Caki2 (cell line): ENCODE measurements at regions not wholly inside any gene's neighbourhood (a gene's known extent, or its start where the extent isn't known, plus 50 kb on each side); places are given as distances from the start of the nearest gene placed in this dataset.

Experiments used
- DNase-seq: peaks from one replicate; pipeline ENCODE4 v3.0.0-alpha.2; 2015; ENCODE audit warnings: low read depth
- in situ Hi-C: cut with HindIII; loops from 2 replicates; pipeline ENCODE4 v1.10.0; 2016; ENCODE audit warnings: low sequenced_read_pairs, low pct_unique_long_range_greater_than_20kb, mixed read lengths

GRCh38 chr9:113687680-113688371 lies 188.3 kb upstream of the ZNF618 start:
- in situ Hi-C loops = no loop called here
- no peak for DNase-seq

DNA sequence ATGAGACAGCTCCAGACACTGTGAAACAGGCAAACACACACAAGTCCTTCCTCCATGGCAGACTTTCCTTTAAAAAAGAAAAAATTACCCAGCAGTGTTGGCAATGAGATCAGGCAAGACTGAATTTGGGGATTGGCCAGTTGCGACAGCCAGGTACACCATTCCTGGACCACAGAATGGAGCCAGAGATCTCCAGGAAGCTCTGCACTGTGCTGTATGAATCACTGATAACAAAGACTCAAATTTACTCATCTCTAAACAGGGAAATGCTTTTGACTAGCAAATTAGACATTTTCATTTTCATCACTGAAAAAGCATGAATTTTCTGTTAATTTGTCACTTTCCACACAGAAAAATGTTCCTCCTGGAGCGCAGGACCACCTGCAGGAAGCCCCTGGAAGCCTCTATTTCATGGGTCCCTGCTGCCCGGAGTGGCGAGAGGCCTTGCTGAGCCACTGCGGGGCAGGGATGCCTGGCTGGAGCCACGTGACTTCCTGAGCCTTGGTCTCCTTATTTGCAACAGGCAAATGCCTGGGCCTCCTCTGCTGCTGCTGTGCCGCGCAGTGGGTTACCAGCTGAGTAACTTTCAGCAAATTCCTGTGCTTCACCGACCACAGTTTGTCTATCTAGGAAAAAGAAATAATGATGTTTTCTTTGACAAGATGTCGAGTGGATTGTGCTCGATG lies 185.9 kb upstream of the ZNF618 start:
- no peak for DNase-seq
- in situ Hi-C loops = no loop called here

GRCh38 chr9:113692256-113692655 lies 183.9 kb upstream of the ZNF618 start:
- in situ Hi-C loops = no loop called here
- DNase-seq = no peak

GRCh38 chr9:113694912-113695311 lies 181.2 kb upstream of the ZNF618 start:
- DNase-seq = no peak

GRCh38 chr9:113695440-113695851 lies 180.7 kb upstream of the ZNF618 start:
- in situ Hi-C loops = no loop called here
- no peak for DNase-seq

More at GRCh38 chr9:113694912-113695311, 181.2 kb upstream of the ZNF618 start:
- in situ Hi-C loops = no loop called here

DNA sequence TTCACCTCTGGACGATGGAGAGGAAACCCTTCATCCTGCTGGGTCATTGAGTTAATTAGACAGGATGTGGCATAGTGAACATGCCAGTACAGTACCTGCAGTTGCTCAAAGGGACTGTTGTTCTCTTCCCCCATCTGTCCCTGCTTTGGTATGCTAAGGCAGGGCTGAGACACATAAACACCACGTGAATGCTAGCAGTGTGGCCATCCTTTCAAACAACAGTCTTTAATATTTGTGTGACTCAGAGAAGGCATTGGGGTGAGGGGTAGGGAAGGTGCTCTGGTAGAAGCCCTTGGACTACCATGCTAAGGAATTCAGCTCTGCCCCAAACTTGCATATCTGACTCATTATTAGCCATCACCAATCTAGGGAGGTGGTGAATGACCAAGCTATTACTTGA lies 180.2 kb upstream of the ZNF618 start:
- in situ Hi-C loops = no loop called here
- DNase-seq = no peak

- in situ Hi-C loops = no loop called here
- no peak for DNase-seq
Observed at GRCh38 chr9:113701774-113702755, 174.0 kb upstream of the ZNF618 start.

DNA sequence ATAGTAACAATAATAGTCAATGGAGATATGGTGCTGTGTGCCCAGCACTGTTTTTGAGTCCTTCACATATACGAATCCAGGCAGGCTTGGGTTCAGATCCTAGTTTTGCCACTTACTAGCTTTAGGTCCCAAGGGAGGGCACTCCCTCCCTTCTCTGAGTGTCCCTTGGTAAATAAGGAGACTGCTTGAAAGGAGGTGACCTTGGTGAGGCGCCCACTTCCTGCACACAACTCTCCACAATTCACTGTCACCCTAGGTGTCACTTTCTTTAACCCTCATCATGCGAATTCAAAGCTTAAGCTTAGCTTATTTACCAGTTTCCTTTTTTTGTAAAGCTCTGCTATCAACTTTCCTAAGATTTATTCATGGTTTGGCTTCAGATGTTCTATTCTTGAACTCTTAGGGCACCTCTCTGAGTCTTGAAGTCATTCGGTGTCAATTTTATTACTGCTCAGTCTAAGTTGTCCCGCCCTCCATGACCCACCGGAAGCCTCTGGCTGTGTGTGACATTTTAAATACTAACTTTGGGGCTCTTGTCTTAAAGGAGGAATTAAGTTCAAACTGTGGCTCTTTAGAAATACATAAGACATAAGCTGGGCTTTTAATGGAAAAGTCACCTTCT lies 170.7 kb upstream of the ZNF618 start:
- no peak for DNase-seq
- in situ Hi-C loops = no loop called here

- no peak for DNase-seq
- in situ Hi-C loops = no loop called here
Observed at GRCh38 chr9:113705928-113706519, 170.1 kb upstream of the ZNF618 start.

- in situ Hi-C loops = no loop called here
- DNase-seq = no peak
Observed at GRCh38 chr9:113707953-113708695, 168.0 kb upstream of the ZNF618 start.

DNA sequence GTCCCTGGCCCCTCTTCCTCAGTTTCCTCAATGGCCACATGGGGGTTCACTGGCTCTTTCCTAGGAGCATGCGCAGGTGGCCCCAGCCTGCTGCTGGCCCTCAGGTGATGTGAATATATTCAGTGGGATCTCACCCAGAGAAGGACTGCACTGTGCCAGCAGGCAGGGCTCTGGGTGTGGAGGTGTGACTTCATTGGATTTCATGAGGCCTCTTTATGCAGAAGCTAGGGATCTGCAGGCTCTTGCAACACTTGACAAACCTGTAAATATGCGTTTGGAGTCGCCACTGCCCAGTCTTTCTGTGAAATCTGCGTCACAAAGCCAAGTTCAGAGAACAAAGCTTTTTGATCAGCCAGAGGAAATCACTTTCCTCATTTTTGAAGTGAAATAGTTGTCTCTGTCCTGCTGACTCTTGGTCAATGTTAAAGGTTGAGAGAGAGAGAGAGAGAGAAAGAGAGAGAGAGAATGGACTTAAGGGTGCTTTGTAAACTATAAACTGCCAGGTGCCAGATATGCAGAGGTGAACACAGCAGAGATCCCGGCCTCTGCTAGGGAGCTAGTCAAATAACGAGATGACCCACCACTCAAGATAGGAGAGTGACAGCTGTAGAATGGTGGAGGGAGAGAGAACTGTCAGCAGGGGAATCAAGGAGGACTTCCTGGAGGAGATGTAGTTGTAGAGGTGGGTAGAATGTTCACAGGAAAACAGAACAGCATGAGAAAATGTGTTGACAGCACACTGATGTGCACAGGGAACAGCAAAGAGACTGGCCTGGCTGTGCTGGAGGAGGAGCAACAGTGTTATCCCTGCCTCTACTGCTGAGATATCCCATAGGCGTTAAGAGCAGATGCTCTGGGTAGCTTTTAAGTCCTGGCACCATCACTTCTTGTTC lies 167.0 kb upstream of the ZNF618 start:
- in situ Hi-C loops = no loop called here
- no peak for DNase-seq

GRCh38 chr9:113709721-113710120 lies 166.4 kb upstream of the ZNF618 start:
- DNase-seq = no peak
- in situ Hi-C loops = no loop called here

GRCh38 chr9:113711251-113711650 lies 164.9 kb upstream of the ZNF618 start:
- no peak for DNase-seq
- in situ Hi-C loops = no loop called here

DNA sequence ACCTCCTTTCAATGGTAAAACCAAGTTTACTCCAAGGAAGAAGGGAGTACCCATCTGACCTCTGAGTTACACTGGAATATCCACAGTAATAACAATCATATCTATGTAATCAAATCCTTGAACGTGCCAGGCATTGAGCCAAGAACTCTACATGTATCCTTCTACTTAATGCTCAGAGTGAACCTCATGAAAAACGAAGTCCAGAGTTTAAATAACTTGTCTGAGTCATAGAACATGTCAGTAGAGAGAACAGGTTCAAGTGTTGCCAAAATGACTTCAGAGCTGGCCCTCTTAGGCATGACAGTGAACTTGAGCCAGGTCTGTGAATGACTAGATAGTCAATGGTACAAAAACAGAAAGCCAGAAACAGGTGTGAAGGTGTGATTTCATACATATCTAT lies 164.1 kb upstream of the ZNF618 start:
- no peak for DNase-seq
- in situ Hi-C loops = no loop called here

DNA sequence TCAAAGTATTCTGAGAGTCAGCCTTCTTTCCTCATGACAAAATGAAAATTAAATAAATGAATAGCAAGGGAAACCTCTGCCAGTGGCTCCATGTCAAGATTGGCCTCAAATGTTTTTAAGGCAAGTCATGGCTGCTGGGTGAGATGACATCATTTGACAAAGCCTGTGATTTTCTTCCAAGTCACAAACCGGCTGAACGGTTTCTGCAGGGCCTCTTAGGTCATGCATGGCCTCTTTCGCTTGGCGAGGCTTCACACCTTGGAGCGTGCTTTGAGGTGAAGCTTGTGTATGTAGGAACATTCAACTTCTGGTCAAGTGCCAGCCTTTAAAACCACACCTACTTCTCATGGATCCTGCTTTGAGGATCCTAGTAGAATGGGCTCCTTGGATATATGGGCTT lies 161.0 kb upstream of the ZNF618 start:
- peak; percentile 7 for DNase-seq

DNA sequence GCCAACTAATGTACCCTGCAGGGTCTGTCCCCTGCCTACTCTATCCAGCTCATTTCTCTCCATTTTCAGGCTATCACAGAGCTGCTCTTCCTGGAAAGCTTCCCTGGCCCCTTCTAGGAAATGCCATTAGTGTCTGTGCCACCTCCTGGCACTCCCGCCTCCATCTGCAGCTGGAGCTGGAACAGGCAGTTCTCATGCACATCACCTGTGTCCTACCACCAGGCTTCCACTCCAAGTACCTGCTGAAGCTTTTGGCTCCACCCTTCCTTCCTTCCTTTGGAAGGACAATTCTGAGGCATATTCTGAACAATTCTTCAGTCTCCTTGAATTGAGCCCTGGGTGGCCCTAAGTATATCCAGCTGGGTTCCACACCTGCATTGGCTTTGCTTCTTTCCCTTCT lies 156.2 kb upstream of the ZNF618 start:
- DNase-seq = no peak
- in situ Hi-C loops = no loop called here

More for the DNA sequence above, 161.0 kb upstream of the ZNF618 start:
- in situ Hi-C loops = no loop called here

GRCh38 chr9:113720495-113720894 lies 155.6 kb upstream of the ZNF618 start:
- in situ Hi-C loops = no loop called here
- DNase-seq = no peak
